Hepatocyte (in vitro differentiated cells): ENCODE measurements at regions not wholly inside any gene's neighbourhood (a gene's known extent, or its start where the extent isn't known, plus 50 kb on each side); places are given as distances from the start of the nearest gene placed in this dataset.
A peak's percentile ranks its signal among the peaks of the same experiment; 100 is the strongest.

Experiments
- DNase-seq: peaks from one replicate; pipeline ENCODE4 v3.0.0-alpha.2; 2016; ENCODE audit warnings: low spot score
- H2AFZ ChIP-seq: fragments of 200-600 bp; sonication (generic); 2 replicates; pipeline ENCODE4 v1.6.0; 2016; ENCODE audit warnings: antibody characterized with exemption, mild to moderate bottlenecking
- H3K27ac ChIP-seq: fragments of 200-600 bp; sonication (generic); 2 replicates; pipeline ENCODE4 v1.5.1; 2016; ENCODE audit warnings: mild to moderate bottlenecking
- H3K27me3 ChIP-seq: fragments of 200-600 bp; sonication (generic); 2 replicates; pipeline ENCODE4 v1.6.1; 2016
- H3K36me3 ChIP-seq: fragments of 200-600 bp; sonication (generic); replicated peaks from 2 replicates; pipeline ENCODE4 v1.5.1; 2016; ENCODE audit warnings: low read depth; ENCODE audit not compliant: insufficient read depth
- H3K4me1 ChIP-seq: fragments of 200-600 bp; sonication (generic); 2 replicates; pipeline ENCODE4 v1.5.1; 2016; ENCODE audit warnings: mild to moderate bottlenecking, moderate library complexity; ENCODE audit not compliant: insufficient read depth
- H3K4me2 ChIP-seq: fragments of 200-600 bp; sonication (generic); 2 replicates; pipeline ENCODE4 v1.6.0; 2016
- H3K4me3 ChIP-seq: fragments of 200-600 bp; sonication (generic); 2 replicates; pipeline ENCODE4 v1.5.1; 2016; ENCODE audit warnings: mild to moderate bottlenecking
- H3K79me2 ChIP-seq: fragments of 200-600 bp; sonication (generic); 2 replicates; pipeline ENCODE4 v1.6.0; 2017; ENCODE audit warnings: mild to moderate bottlenecking
- H3K9me2 ChIP-seq: fragments of 200-600 bp; sonication (generic); replicated peaks from 2 replicates; pipeline ENCODE4 v1.6.0; 2017; ENCODE audit warnings: mild to moderate bottlenecking; ENCODE audit not compliant: insufficient read depth
- H3K9me3 ChIP-seq: fragments of 200-600 bp; sonication (generic); 2 replicates; pipeline ENCODE4 v1.5.1; 2016; ENCODE audit warnings: low read depth, mild to moderate bottlenecking
- H4K20me1 ChIP-seq: fragments of 200-600 bp; sonication (generic); 2 replicates; pipeline ENCODE4 v1.6.0; 2016; ENCODE audit warnings: mild to moderate bottlenecking; ENCODE audit not compliant: insufficient read depth, poor library complexity, severe bottlenecking
- CTCF ChIP-seq: fragments of 200-600 bp; sonication (generic); IDR thresholded peaks from 2 replicates; pipeline ENCODE4 v1.5.1; 2016; ENCODE audit warnings: antibody characterized with exemption, mild to moderate bottlenecking; ENCODE audit not compliant: poor library complexity
- EZH2 ChIP-seq: fragments of 200-600 bp; sonication (generic); IDR thresholded peaks from 2 replicates; pipeline ENCODE4 v1.6.1; 2016; ENCODE audit warnings: antibody characterized with exemption, mild to moderate bottlenecking, borderline replicate concordance
- EZH2phosphoT487 ChIP-seq: fragments of 200-600 bp; sonication (generic); IDR thresholded peaks from one replicate; pipeline ENCODE4 v1.6.1; 2018; ENCODE audit warnings: antibody characterized with exemption, mild to moderate bottlenecking, low read depth, moderate library complexity; ENCODE audit not compliant: unreplicated experiment, severe bottlenecking
- WGBS: methylation state at CpG from one replicate; pipeline ENCODE4 v1.1.6; 2016; ENCODE audit warnings: low lambda C conversion rate; ENCODE audit errors: missing lambda C conversion rate; 5-methylcytosine and 5-hydroxymethylcytosine counted together

- Histone ChIP-seq H3K79me2 (no peaks in the 10 kb centered on the region), H3K27ac (peak overlapping the region; percentile 60), H3K4me3 (no peak overlapping the region), H3K9me3 (no peaks in the 10 kb centered on the region), H3K27me3 (no peaks in the 10 kb centered on the region), H4K20me1 (no peaks in the 10 kb centered on the region), H3K36me3 (no peaks in the 10 kb centered on the region), H2AFZ (peak overlapping the region; percentile 28), H3K4me1 (peaks cover 19% of the 10 kb centered on the region), H3K4me2 (peak overlapping the region; percentile 67), H3K9me2 (no peaks in the 10 kb centered on the region)
- DNase-seq, result peak; percentile 33
- TF ChIP-seq EZH2, result no peak
- no peak for TF ChIP-seq EZH2phosphoT487
- TF ChIP-seq CTCF, result no peak
- 50% methylated on average over 15 of the region's 15 CpGs for WGBS
These were observed 550.2 kb downstream of the USP25 start for GRCh38 chr21:16279731-16280581.

GRCh38 chr21:16280686-16281091, 550.9 kb downstream of the USP25 start:
- WGBS, result 63% methylated on average over 2 of the region's 2 CpGs
- H3K36me3 ChIP-seq, result no peaks in the 10 kb centered on the region
- TF ChIP-seq EZH2phosphoT487 (no peak), CTCF (no peak), EZH2 (no peak)
- H4K20me1 ChIP-seq, result no peaks in the 10 kb centered on the region
- no peaks in the 10 kb centered on the region for H3K79me2 ChIP-seq
- peak overlapping the region; percentile 60 for H3K27ac ChIP-seq
- peaks cover 19% of the 10 kb centered on the region for H3K4me1 ChIP-seq
- H3K4me3 ChIP-seq, result no peak overlapping the region
- no peak for DNase-seq
- H3K27me3 ChIP-seq, result no peaks in the 10 kb centered on the region
- H2AFZ ChIP-seq, result peak overlapping the region; percentile 28
- H3K9me3 ChIP-seq, result no peaks in the 10 kb centered on the region
- H3K4me2 ChIP-seq, result peak overlapping the region; percentile 67
- no peaks in the 10 kb centered on the region for H3K9me2 ChIP-seq

GRCh38 chr21:16283516-16283915, 553.7 kb downstream of the USP25 start:
- H3K9me2 ChIP-seq, result no peaks in the 10 kb centered on the region
- no peak overlapping the region for H3K4me2 ChIP-seq
- no peaks in the 10 kb centered on the region for H3K36me3 ChIP-seq
- DNase-seq, result no peak
- peaks cover 19% of the 10 kb centered on the region for H3K4me1 ChIP-seq
- H3K4me3 ChIP-seq, result no peak overlapping the region
- H3K9me3 ChIP-seq, result no peaks in the 10 kb centered on the region
- no peak overlapping the region for H2AFZ ChIP-seq
- no peak for TF ChIP-seq EZH2
- TF ChIP-seq CTCF, result no peak
- H3K27me3 ChIP-seq, result no peaks in the 10 kb centered on the region
- WGBS, result 97% methylated on average over 2 of the region's 2 CpGs
- no peak overlapping the region for H3K27ac ChIP-seq
- no peaks in the 10 kb centered on the region for H4K20me1 ChIP-seq
- no peaks in the 10 kb centered on the region for H3K79me2 ChIP-seq
